HG03175 (cell line): ENCODE measurements at regions not wholly inside any gene's neighbourhood (a gene's known extent, or its start where the extent isn't known, plus 50 kb on each side); places are given as distances from the start of the nearest gene placed in this dataset.

ENCODE experiments used
- ATAC-seq: cut with Tn5 transposase; IDR thresholded peaks from one replicate; pipeline ENCODE4 v1.9.1; 2021; ENCODE audit warnings: mild to moderate bottlenecking, moderate library complexity; ENCODE audit not compliant: unreplicated experiment

- ATAC-seq = no peak
Measured at GRCh38 chr3:4021162-4021561, 221.9 kb downstream of the LRRN1 start.

GRCh38 chr3:4029135-4029534 is 229.9 kb downstream of the LRRN1 start:
- ATAC-seq = no peak

- no peak for ATAC-seq
Measured at GRCh38 chr3:4030624-4031023, 231.4 kb downstream of the LRRN1 start.

- ATAC-seq = no peak
Measured at GRCh38 chr3:4033296-4033695, 234.1 kb downstream of the LRRN1 start.

GRCh38 chr3:4036046-4036445 is 236.8 kb downstream of the LRRN1 start:
- ATAC-seq = no peak

GRCh38 chr3:4038351-4038750 is 239.1 kb downstream of the LRRN1 start:
- ATAC-seq = no peak

GRCh38 chr3:4042070-4042469 is 242.8 kb downstream of the LRRN1 start:
- no peak for ATAC-seq

GRCh38 chr3:4042869-4043268 is 243.6 kb downstream of the LRRN1 start:
- no peak for ATAC-seq

- no peak for ATAC-seq
Measured at GRCh38 chr3:4043867-4044575, 244.8 kb downstream of the LRRN1 start.

GRCh38 chr3:4044619-4045018 is 245.4 kb downstream of the LRRN1 start:
- ATAC-seq = no peak

- ATAC-seq = no peak
Measured at GRCh38 chr3:4045756-4046155, 246.5 kb downstream of the LRRN1 start.

GRCh38 chr3:4047366-4047765 is 248.1 kb downstream of the LRRN1 start:
- ATAC-seq = no peak

- no peak for ATAC-seq
Measured at GRCh38 chr3:4052706-4053105, 250.5 kb upstream of the SETMAR start.

GRCh38 chr3:4053975-4054374 is 249.2 kb upstream of the SETMAR start:
- no peak for ATAC-seq

GRCh38 chr3:4060064-4060463 is 243.1 kb upstream of the SETMAR start:
- ATAC-seq = no peak

GRCh38 chr3:4060603-4061002 is 242.6 kb upstream of the SETMAR start:
- ATAC-seq = no peak

GRCh38 chr3:4061195-4061594 is 242.0 kb upstream of the SETMAR start:
- ATAC-seq = no peak

GRCh38 chr3:4061783-4062360 is 241.3 kb upstream of the SETMAR start:
- ATAC-seq = peak; percentile 63

- no peak for ATAC-seq
Measured at GRCh38 chr3:4062621-4063020, 240.5 kb upstream of the SETMAR start.

- ATAC-seq = no peak
Measured at GRCh38 chr3:4063916-4064574, 239.1 kb upstream of the SETMAR start.

GRCh38 chr3:4065085-4065484 is 238.1 kb upstream of the SETMAR start:
- ATAC-seq = no peak

GRCh38 chr3:4065554-4065953 is 237.6 kb upstream of the SETMAR start:
- no peak for ATAC-seq
